Endothelial cell of umbilical vein (primary cell): ENCODE measurements at regions not wholly inside any gene's neighbourhood (a gene's known extent, or its start where the extent isn't known, plus 50 kb on each side); places are given as distances from the start of the nearest gene placed in this dataset.

Source experiments
- BruUV-seq: library from RNA; stranded (reverse); fragments of 400-500 nt; replicated peaks from 2 replicates; lab custom pipeline; 2021; lab: Mats Ljungman, UMichigan
- CTCF ChIA-PET: fragments of 300-600, 350-600 bp; sonication (Branson Sonifier 250); formaldehyde crosslinking; loops from one replicate; lab custom pipeline; 2021; ENCODE audit warnings: antibody characterized with exemption, inconsistent platforms; lab: Charles Lee
- POLR2A ChIA-PET: fragments of 300-600, 350-600 bp; sonication (Branson Sonifier 250); formaldehyde crosslinking; loops from one replicate; lab custom pipeline; 2021; ENCODE audit warnings: antibody characterized with exemption, inconsistent platforms; lab: Charles Lee
- DNase-seq: peaks from one replicate; pipeline ENCODE4 v3.0.0-alpha.2; 2011; ENCODE audit warnings: low read depth, low spot score
- FAIRE-seq: peaks from 2 replicates; lab custom pipeline; 2011; peaks lifted over from hg19 to GRCh38; lab: Jason Lieb, UNC
- H2AFZ ChIP-seq: 2 replicates; pipeline ENCODE4 v1.6.0; 2012; ENCODE audit warnings: low read depth, low read length, control low read depth, inconsistent platforms
- H3K27ac ChIP-seq: 2 replicates; pipeline ENCODE4 v1.5.1; 2011; ENCODE audit warnings: low read depth, mild to moderate bottlenecking, control low read depth, low read length, moderate library complexity; ENCODE audit not compliant: insufficient read depth
- H3K27me3 ChIP-seq, 2 experiments: 2 replicates each; pipeline versions ENCODE4 v1.6.0 to v1.6.1; 2011; ENCODE audit warnings: low read length in 2 of 2, mixed read lengths in 1 of 2; ENCODE audit not compliant: control insufficient read depth in 2 of 2, insufficient read depth in 2 of 2
- H3K36me3 ChIP-seq, 2 experiments: 2 replicates in 1 of 2; 3 replicates in 1 of 2; pipeline ENCODE4 v1.5.1; 2011; ENCODE audit warnings: low read length in 2 of 2, mild to moderate bottlenecking in 1 of 2, moderate library complexity in 1 of 2; ENCODE audit not compliant: control insufficient read depth in 2 of 2, insufficient read depth in 2 of 2; ENCODE audit errors: extremely low read depth in 1 of 2
- H3K4me1 ChIP-seq: 3 replicates; pipeline ENCODE4 v1.5.1; 2011; ENCODE audit warnings: mild to moderate bottlenecking, low read length; ENCODE audit not compliant: control insufficient read depth, insufficient read depth; ENCODE audit errors: extremely low read depth
- H3K4me2 ChIP-seq: 2 replicates; pipeline ENCODE4 v1.6.1; 2011; ENCODE audit warnings: low read length, control low read depth, mixed read lengths; ENCODE audit not compliant: insufficient read depth
- H3K4me3 ChIP-seq, 3 experiments: fragments of 200-600 bp in 1 of 3; sonication (generic), shearing (Covaris generic) in 1 of 3; replicated peaks in 1 of 3; 2 replicates each; pipeline ENCODE4 v1.5.1; 2011 to 2016; ENCODE audit warnings: control low read depth in 3 of 3, low read length in 3 of 3, mild to moderate bottlenecking in 2 of 3, inconsistent platforms in 1 of 3, low read depth in 1 of 3, moderate library complexity in 1 of 3; ENCODE audit not compliant: insufficient read depth in 1 of 3
- H3K79me2 ChIP-seq: 2 replicates; pipeline ENCODE4 v1.6.0; 2012; ENCODE audit warnings: low read length, inconsistent platforms; ENCODE audit not compliant: control insufficient read depth, insufficient read depth
- H3K9ac ChIP-seq: replicated peaks from 2 replicates; pipeline ENCODE3; 2011; ENCODE audit warnings: low read length, control low read depth; ENCODE audit not compliant: insufficient read depth; ENCODE audit errors: extremely low read depth
- H3K9me1 ChIP-seq: replicated peaks from 3 replicates; pipeline ENCODE4 v1.6.0; 2011; ENCODE audit warnings: mild to moderate bottlenecking, low read length; ENCODE audit not compliant: control insufficient read depth, insufficient read depth; ENCODE audit errors: extremely low read depth
- H3K9me3 ChIP-seq: replicated peaks from 2 replicates; pipeline ENCODE4 v1.5.1; 2012; ENCODE audit warnings: low read length, inconsistent platforms; ENCODE audit not compliant: control insufficient read depth, insufficient read depth
- H4K20me1 ChIP-seq: replicated peaks from 2 replicates; pipeline ENCODE3; 2011; ENCODE audit warnings: mild to moderate bottlenecking, low read length; ENCODE audit not compliant: control insufficient read depth, insufficient read depth; ENCODE audit errors: extremely low read depth
- GATA2 ChIP-seq: IDR thresholded peaks from 2 replicates; pipeline ENCODE4 v1.7.0; 2011; ENCODE audit warnings: low read depth, mild to moderate bottlenecking, moderate library complexity, mixed read lengths, low read length; ENCODE audit not compliant: insufficient read length, insufficient read depth
- JUN ChIP-seq: IDR thresholded peaks from 2 replicates; pipeline ENCODE4 v1.6.1; 2011; ENCODE audit warnings: borderline replicate concordance, low read depth; ENCODE audit not compliant: insufficient read length, insufficient read depth
- MYC ChIP-seq: IDR thresholded peaks from one replicate; pipeline ENCODE4 v1.6.1; 2011; ENCODE audit warnings: mild to moderate bottlenecking, low read depth, low read length
- POLR2A ChIP-seq: IDR thresholded peaks from 2 replicates; pipeline ENCODE4 v1.6.1; 2012; ENCODE audit warnings: low read depth, mild to moderate bottlenecking, control low read depth, low read length
- POLR2AphosphoS5 ChIP-seq: IDR thresholded peaks from 2 replicates; pipeline ENCODE4 v1.6.1; 2012; ENCODE audit warnings: low read depth, mild to moderate bottlenecking, control low read depth, low read length, moderate library complexity; ENCODE audit not compliant: insufficient read depth
- dilution Hi-C: fragments of 300-500 bp; cut with MboI; formaldehyde crosslinking; loops from one replicate; pipeline ENCODE4 v1.15.0; 2019; ENCODE audit warnings: low sequenced_read_pairs; ENCODE audit not compliant: extremely low pct_ligation_motif_present
- intact Hi-C: fragments of 100-400 bp; cut with micrococcal nuclease; formaldehyde crosslinking; loops from one replicate; pipeline ENCODE4 v1.10.0; 2022
- TF ChIP-seq, protein P1 (sequence below), 2 donors: IDR thresholded peaks; 1 replicate in 1 of 2; 2 replicates in 1 of 2; pipeline ENCODE4 v1.5.1; 2011; ENCODE audit warnings: low read length in 2 of 2, mild to moderate bottlenecking in 2 of 2, moderate library complexity in 2 of 2, control low read depth in 1 of 2, inconsistent platforms in 1 of 2, low read depth in 1 of 2; ENCODE audit not compliant: insufficient read depth in 1 of 2; ENCODE audit errors: extremely low read depth in 1 of 2

- DNase-seq (no peak), FAIRE-seq (no peak)
- Histone ChIP-seq H2AFZ (no peak overlapping the region), H3K27ac (no peak overlapping the region), H3K9me1 (no peaks in the 10 kb centered on the region), H3K79me2 (no peaks in the 10 kb centered on the region), H3K4me1 (no peaks in the 10 kb centered on the region), H3K4me2 (no peak overlapping the region), H3K4me3 (no peak overlapping the region), H3K36me3 (no peaks in the 10 kb centered on the region), H3K9ac (no peak overlapping the region), H3K9me3 (no peaks in the 10 kb centered on the region), H4K20me1 (no peaks in the 10 kb centered on the region), H3K27me3 (no peaks in the 10 kb centered on the region)
- no TSS peak for BruUV-seq
- CTCF ChIA-PET: interaction anchor here (0.8 to 1.4 kb wide), 2 partner anchors 12 to 29 kb away, joined by 3 to 4 read pairs; no protein-coding TSS in a partner anchor
- POLR2A ChIA-PET: no interaction called here
- no peak for TF ChIP-seq POLR2AphosphoS5
- no peak for TF ChIP-seq MYC
- TF ChIP-seq JUN: no peak
- TF ChIP-seq POLR2A: no peak
- dilution Hi-C loops (no loop called here), intact Hi-C loops (no loop called here)
These were observed 104.9 kb downstream of the CHIC2 start for GRCh38 chr4:53959343-53960120.

- no peak for DNase-seq
- BruUV-seq: no TSS peak
- intact Hi-C loops: no loop called here
These were observed 108.0 kb downstream of the CHIC2 start for GRCh38 chr4:53956454-53956853.

More at GRCh38 chr4:53956454-53956853, 108.0 kb downstream of the CHIC2 start:
- TF ChIP-seq POLR2AphosphoS5 (no peak), GATA2 (no peak)
- TF ChIP-seq, protein P1, sequence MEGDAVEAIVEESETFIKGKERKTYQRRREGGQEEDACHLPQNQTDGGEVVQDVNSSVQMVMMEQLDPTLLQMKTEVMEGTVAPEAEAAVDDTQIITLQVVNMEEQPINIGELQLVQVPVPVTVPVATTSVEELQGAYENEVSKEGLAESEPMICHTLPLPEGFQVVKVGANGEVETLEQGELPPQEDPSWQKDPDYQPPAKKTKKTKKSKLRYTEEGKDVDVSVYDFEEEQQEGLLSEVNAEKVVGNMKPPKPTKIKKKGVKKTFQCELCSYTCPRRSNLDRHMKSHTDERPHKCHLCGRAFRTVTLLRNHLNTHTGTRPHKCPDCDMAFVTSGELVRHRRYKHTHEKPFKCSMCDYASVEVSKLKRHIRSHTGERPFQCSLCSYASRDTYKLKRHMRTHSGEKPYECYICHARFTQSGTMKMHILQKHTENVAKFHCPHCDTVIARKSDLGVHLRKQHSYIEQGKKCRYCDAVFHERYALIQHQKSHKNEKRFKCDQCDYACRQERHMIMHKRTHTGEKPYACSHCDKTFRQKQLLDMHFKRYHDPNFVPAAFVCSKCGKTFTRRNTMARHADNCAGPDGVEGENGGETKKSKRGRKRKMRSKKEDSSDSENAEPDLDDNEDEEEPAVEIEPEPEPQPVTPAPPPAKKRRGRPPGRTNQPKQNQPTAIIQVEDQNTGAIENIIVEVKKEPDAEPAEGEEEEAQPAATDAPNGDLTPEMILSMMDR (IDR thresholded peaks at IDR 0.05; ENCODE audit: extremely low read depth in 1 of 2, insufficient read depth in 1 of 2, low read depth in 1 of 2, low read length in 2 of 2): no peak
- CTCF ChIA-PET: no interaction called here
- H3K36me3 ChIP-seq: no peaks in the 10 kb centered on the region
- no peak overlapping the region for H3K4me2 ChIP-seq
- H2AFZ ChIP-seq: no peak overlapping the region
- H3K27ac ChIP-seq: no peak overlapping the region
- no peaks in the 10 kb centered on the region for H3K9me1 ChIP-seq
- no peaks in the 10 kb centered on the region for H3K4me1 ChIP-seq
- no peak overlapping the region for H3K4me3 ChIP-seq
- no peak overlapping the region for H3K9ac ChIP-seq
- no peaks in the 10 kb centered on the region for H3K9me3 ChIP-seq
- dilution Hi-C loops: no loop called here
- no peaks in the 10 kb centered on the region for H4K20me1 ChIP-seq
- POLR2A ChIA-PET: no interaction called here
- no peaks in the 10 kb centered on the region for H3K79me2 ChIP-seq
- H3K27me3 ChIP-seq: no peaks in the 10 kb centered on the region
- FAIRE-seq: no peak
